ENCODE measurements at regions not wholly inside any gene's neighbourhood (a gene's known extent, or its start where the extent isn't known, plus 50 kb on each side); places are given as distances from the start of the nearest gene placed in this dataset.

GRCh38 chr3:159455741-159456181, 532.9 kb upstream of the IL12A start:
- no peak for TF ChIP-seq ZBTB7A (tag by site-specific recombination; IDR thresholded peaks at IDR 0.05; ENCODE audit: low read depth)
- no peak for TF ChIP-seq TRIM28 (IDR thresholded peaks at IDR 0.05; ENCODE audit: borderline replicate concordance, low read length)
- no peak for TF ChIP-seq ZNF132 (tag by site-specific recombination; IDR thresholded peaks at IDR 0.05; ENCODE audit: borderline replicate concordance)
- TF ChIP-seq ZNF830 (tag by site-specific recombination; IDR thresholded peaks at IDR 0.05; ENCODE audit: low read depth), result no peak
- no peak for TF ChIP-seq ZNF311 (tag by site-specific recombination; IDR thresholded peaks at IDR 0.05; ENCODE audit: borderline replicate concordance)
- no peak for TF ChIP-seq ZNF792 (tag by site-specific recombination; IDR thresholded peaks at IDR 0.05)
- TF ChIP-seq CTCF (tag by site-specific recombination; IDR thresholded peaks at IDR 0.05), result no peak
- no peak for TF ChIP-seq ZNF121 (tag by site-specific recombination; IDR thresholded peaks at IDR 0.05)
- TF ChIP-seq ZNF10 (tag by site-specific recombination; IDR thresholded peaks at IDR 0.05), result no peak

Measured in HEK293 (cell line).